ENCODE measurements at regions not wholly inside any gene's neighbourhood (a gene's known extent, or its start where the extent isn't known, plus 50 kb on each side); places are given as distances from the start of the nearest gene placed in this dataset.
"Not testable (repeated sequence)": the region's sequence is repeated elsewhere in the genome, so short reads cannot be mapped to it uniquely, and the experiment has no call there.

- no peak for DNase-seq
Observed at GRCh38 chr10:10038348-10038747, 979.3 kb upstream of the CELF2 start.

- DNase-seq = no peak
Observed at GRCh38 chr10:10039595-10039994, 978.1 kb upstream of the CELF2 start.

- DNase-seq = no peak
Observed at GRCh38 chr10:10043083-10043482, 974.6 kb upstream of the CELF2 start.

- no peak for DNase-seq
Observed at GRCh38 chr10:10044922-10045764, 972.5 kb upstream of the CELF2 start.

- DNase-seq = no peak
Observed at GRCh38 chr10:10045765-10046028, 972.0 kb upstream of the CELF2 start.

GRCh38 chr10:10047426-10047825, 970.2 kb upstream of the CELF2 start:
- DNase-seq = no peak

GRCh38 chr10:10053051-10053450, 964.6 kb upstream of the CELF2 start:
- DNase-seq = no peak

- no peak for DNase-seq
Observed at GRCh38 chr10:10054466-10054865, 963.2 kb upstream of the CELF2 start.

GRCh38 chr10:10055656-10056442, 961.8 kb upstream of the CELF2 start:
- DNase-seq = no peak

GRCh38 chr10:10056961-10057360, 960.7 kb upstream of the CELF2 start:
- DNase-seq = no peak

GRCh38 chr10:10067644-10068043, 950.0 kb upstream of the CELF2 start:
- DNase-seq = no peak

GRCh38 chr10:10074847-10075246, 942.8 kb upstream of the CELF2 start:
- not testable (repeated sequence) for DNase-seq

- DNase-seq = no peak
Observed at GRCh38 chr10:10078446-10078845, 939.2 kb upstream of the CELF2 start.

GRCh38 chr10:10092581-10092980, 925.1 kb upstream of the CELF2 start:
- DNase-seq = no peak

- no peak for DNase-seq
Observed at GRCh38 chr10:10093021-10093420, 924.7 kb upstream of the CELF2 start.

GRCh38 chr10:10094691-10095090, 923.0 kb upstream of the CELF2 start:
- no peak for DNase-seq

GRCh38 chr10:10096296-10096695, 921.4 kb upstream of the CELF2 start:
- DNase-seq = no peak

GRCh38 chr10:10096898-10097297, 920.8 kb upstream of the CELF2 start:
- no peak for DNase-seq

- no peak for DNase-seq
Observed at GRCh38 chr10:10101106-10101505, 916.6 kb upstream of the CELF2 start.

GRCh38 chr10:10110844-10111490, 906.7 kb upstream of the CELF2 start:
- DNase-seq = no peak

GRCh38 chr10:10118131-10118530, 899.5 kb upstream of the CELF2 start:
- DNase-seq = no peak

GRCh38 chr10:10120671-10121070, 897.0 kb upstream of the CELF2 start:
- no peak for DNase-seq

- DNase-seq = no peak
Observed at GRCh38 chr10:10125676-10126075, 892.0 kb upstream of the CELF2 start.

GRCh38 chr10:10126218-10126617, 891.5 kb upstream of the CELF2 start:
- no peak for DNase-seq

All from amniotic stem cell (primary cell).